IPS-NIHi11 (cell line): ENCODE measurements at regions not wholly inside any gene's neighbourhood (a gene's known extent, or its start where the extent isn't known, plus 50 kb on each side); places are given as distances from the start of the nearest gene placed in this dataset.

Experiments used
- DNase-seq: peaks from one replicate; pipeline ENCODE4 v3.0.0; 2012; ENCODE audit warnings: mixed read lengths, low spot score

DNA sequence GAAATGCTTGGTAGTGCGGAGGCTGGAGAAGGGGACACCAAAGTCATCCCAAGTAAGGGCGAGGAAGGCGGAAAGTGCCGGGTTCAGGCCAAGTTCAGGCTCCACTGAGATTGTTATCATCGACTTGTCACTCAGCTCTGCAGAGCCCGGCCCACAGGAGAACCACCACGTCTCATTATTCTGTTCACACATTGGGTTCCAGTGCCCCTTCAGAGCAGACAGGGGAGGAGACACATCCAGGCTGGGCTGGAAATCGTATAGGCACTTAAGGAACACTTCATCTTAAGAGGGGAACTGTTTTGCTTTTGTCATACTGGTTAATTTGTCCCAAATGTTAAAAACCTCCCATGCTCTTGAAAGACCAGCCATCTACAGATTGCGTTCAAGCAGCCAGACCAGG lies 118.3 kb upstream of the ADAMTS18 start:
- DNase-seq = no peak

DNA sequence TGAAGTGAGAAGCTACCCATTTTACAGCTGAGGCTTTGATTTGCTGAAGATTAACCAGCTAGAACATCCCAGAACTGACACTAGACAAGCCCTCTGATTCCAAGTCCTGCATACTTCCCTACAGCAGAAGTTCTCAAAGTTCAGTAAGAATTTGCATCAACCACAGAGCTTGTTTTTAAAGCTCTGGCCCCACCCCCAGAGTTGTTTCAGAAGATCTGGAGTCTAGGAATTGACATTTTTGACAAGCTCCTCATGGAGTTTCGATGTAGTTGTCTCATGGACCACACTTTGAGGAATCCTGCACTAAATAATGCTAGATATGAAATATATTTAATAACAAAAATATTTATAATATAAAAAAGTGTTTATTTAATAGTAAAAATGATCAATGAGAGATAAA lies 120.3 kb upstream of the ADAMTS18 start:
- DNase-seq = no peak

DNA sequence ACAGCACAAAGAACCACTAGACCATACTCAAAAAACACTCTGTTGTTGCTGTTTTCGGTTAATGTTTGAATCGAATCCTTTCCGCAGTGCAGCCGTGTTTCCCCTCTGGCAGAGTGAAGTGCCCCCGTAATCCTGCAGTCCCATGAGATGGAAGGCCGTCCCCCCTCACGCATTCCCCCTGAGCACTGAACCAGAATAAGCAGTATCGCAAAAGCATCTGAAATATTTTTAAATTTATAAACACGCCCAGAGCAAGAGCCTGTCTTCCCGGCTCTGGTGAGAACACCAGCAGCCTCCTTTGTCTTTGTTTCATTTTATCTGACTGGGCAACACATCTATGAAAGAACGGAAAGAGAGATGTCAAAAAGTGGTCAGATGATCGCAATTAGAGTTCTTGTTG lies 121.0 kb upstream of the ADAMTS18 start:
- DNase-seq = no peak

DNA sequence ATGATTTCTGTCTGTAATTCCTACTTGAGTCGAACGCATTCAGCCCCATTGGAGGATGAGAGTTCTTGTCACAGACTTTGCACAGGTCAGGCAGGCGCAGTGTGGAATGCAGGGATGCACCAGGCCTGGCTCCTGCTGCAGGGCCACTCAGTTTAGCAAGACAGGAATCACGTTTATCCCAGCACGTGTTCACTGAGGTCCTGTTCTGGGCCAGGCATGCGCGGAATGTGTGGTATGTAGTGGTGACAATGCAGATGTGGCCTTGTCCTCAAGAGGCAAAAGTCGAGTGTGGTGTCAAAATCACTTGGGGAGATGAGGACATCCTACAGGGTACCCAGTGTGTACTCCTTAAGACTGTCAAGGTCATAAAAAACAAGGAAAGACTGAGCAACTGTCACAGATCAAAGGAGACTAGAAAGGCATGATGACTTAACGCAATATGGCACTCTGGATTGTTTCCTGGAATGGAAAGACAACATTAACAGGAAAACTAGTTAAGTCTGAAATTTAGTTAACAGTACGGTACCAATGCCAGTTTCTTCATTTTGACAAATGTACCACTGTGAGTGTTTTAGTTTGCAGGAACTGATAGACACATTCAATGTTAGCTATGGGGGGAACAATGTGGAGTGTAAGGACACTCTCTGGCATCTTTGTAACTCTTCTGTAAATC lies 121.5 kb upstream of the ADAMTS18 start:
- no peak for DNase-seq

DNA sequence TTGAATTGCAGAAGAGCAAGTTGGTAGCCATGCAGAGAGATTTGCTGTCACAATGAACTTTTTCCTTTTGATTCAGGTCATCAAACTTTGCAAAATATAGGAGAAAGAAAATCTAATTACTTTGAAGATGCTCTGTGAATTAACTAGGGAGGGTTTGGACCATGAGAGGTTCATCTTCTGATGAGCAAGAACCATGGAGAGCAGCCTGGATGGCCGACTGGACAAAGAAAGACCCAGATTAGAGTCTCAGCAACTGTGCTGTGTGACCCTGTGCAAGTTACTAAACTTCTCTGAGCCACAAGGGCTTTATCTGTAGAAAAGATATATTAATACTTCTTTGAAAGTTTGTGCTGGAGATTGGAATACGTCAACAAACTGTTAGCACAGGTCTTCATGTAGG lies 122.6 kb upstream of the ADAMTS18 start:
- DNase-seq = no peak

DNA sequence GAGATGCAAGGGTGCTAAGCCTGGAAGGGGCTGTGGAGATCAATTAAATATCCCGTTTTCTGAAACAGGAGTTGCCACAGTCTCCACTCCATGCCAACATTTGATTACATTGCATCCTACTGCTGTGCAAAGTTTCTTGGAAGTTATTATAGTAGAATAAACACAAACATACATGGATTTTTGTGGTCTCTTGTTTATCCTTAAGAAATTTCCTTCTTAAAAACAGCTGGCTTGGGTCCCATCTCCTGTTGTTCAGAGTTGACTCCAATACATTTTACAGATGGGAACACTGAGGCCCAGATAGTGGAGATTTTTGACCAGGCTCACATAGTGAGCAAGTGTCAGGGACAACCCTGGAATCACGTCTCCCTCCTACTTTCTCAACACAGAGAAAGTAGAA lies 124.0 kb upstream of the ADAMTS18 start:
- DNase-seq = no peak

DNA sequence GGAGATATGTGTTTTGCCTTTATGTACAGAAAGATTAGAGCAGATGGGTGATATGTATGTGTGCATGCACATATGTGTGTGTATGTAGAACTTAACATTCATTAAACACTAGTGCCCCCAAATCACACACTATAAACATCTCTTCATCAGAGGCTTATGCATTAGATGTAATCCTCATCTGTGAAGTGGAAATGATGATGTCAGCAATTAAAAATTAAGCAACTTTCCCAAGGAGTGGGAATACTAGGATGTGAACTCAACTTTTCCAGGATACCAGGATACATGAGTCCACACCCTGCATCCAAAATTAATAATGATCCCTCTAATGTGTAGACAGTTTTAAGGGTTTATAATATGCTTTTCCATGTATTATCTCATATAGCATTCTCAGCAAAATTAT lies 127.7 kb upstream of the ADAMTS18 start:
- no peak for DNase-seq

DNA sequence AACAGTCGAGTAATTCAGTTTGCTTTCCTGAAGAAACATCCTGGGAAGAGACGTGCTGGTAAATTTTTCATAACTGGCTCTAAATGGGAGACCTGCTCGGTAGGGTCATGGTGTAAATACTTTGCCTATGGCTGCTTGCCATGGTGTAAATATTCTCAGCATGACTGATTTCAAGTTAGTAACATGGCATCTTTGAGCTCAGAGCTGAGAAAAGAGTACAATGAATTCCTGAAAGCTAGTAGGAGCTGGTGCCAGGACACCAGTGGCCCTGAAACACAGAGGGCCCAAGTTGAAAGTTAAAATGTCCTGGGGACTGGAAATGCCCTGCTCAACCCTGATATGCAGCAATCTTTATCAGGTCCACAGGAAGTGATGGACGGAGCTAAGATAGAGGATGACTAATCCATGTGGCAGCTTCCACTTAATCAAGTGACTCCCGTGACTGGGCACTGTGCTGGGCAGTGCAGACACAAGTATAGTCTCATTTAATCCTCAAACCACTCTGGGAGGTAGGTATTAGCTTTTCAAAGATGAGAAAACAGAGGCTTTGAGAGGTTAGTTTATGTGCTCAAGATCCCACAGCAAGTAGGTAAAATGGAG lies 130.1 kb upstream of the ADAMTS18 start:
- DNase-seq = no peak

DNA sequence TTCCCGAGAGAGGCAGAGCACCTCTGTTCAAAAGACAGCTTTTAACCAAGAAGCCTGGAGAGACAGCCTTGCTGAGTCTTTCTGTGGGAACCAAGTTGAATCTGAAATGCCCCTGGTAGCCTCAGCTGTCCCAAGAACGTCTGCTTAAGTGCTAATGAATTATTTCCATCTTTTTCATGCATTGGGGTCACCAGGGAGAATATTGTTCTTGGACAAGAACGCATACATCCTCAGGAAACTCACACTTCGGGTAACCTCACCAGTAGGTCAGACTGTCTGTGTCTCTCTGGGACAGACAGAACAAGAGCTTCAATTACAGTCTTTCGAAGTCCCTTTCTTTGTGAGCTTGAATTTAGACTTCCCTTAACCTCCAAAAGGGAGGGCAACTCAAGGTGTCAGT lies 134.6 kb upstream of the ADAMTS18 start:
- no peak for DNase-seq

DNA sequence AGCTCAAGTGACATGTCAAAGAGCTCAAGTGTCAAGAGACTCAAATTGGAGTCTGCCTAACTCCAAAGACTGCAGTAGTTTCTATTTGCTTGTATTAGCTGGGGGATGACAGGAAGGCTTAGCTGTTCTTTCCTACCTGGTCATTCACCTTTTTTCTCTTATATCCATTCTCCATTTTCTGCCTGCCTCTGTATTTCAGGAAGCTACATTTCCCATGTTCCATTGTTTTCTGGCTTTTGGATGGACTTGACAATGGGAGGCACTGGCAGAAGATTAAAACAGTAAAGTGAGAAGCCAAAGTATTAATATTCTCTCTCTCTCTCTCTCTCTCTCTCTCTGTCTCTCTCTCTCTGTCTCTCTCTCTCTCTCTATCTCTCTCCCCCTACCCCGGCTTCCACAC lies 135.7 kb upstream of the ADAMTS18 start:
- DNase-seq = no peak

DNA sequence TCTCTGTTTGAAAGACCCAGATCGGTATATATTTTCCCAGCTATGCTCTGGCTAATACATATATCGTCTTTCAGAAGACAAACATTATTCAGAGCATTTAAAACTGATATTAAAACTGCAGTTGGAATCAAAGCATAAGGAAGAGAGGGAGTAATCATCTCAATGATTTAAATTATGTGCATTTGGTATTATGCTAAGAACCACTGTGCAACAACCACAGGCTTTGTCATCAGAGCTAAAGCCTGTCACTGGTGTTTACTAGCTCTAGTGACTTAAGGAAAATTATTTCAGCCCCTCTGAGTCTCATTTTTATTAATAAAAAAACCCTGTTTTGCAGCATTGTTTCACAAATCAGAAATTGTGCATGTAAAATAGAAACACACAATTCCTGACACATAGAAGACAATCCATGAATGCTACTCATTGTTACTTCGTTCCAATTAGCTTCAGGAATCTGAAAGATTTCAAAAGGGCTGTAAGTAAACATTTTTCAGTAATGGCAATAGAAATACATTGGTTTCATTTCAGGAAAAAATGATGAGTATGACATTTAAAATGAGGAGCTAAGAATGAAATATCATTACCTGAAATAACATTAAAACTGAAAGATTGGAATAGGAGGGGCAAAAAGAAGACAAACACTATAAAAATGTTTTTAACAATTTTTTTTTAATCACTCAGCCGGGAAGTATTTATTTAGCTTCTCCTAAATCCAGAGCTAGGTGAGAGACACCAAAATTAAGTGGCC lies 136.5 kb upstream of the ADAMTS18 start:
- DNase-seq = no peak

DNA sequence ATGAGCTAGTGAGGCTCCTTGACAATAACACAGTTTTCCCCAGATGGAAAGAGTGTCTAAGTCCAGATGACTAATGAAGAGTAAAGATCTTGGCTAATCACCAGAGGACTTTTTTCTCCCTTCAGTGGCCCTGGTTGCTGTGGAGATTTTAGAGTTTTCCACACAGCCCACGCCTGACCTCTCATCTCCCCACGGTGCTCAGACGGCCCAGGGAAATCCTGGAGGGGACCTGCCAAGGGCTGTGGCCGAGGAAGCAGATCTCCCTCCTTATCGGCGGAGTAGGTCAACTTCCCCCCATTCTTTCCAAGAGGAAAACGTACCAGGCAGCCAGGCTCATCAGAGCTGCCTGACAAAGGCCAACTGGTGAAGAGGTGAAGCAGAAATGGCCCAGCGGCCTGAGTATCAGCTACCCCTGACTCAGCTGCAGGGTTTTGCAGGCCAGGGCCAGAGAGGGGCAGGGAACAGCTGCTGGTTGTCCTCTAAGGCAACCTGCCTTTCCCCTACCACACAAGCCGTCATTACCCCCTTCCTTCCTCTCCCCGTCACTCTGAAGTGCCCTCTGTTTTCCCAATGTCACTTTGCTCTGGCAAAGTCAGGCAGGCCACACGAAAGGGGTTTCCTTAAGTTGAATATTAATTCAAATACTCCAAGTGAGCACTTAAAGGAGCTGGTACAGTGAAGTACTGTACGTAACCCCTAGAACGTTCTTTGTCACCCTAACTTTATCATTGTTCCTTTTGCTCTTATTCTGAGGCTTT lies 140.2 kb upstream of the ADAMTS18 start:
- DNase-seq = no peak

DNA sequence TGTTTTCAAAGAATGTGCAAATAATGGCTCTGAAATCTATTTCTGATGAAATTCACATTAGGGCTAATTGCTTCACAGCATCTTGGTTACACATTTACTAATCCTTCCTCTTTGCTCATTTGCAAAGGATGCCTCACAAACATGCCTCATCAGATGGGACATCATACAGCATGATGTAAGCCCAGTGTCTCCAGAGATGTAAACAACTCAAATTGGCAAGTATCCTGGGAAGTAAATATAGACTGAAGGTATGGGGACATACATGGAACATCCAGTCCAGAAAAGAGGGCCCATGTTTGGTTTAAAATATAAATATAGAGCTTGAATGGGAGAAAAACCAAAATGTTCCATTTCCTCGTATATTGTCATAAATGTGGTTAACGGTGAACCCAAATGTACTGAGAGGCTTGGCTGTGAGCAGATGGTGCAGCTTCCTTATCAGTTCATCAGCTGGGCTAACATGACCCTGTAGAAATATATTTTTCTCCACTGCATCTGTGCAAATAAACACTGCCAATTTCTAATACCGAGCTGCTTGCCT lies 142.9 kb upstream of the NUDT7 start:
- no peak for DNase-seq

DNA sequence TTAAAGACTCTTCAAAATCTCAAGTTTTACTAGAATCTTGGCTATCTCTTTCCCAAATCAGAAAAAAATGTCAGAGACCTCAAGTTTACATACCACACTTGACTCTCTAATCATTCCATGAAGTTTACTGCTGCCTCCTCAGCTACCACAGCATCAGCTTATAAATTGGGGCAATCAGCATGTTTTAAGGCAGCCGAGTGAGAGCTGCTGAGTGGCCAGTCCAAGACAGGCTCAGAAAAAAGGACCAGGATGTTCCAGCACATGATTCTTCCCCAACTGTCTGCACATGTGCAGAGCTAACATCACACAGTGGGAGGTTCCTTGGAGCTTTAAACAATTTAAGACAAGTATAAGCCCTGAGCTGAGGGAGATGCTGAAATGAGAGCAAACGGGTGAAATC lies 140.6 kb upstream of the NUDT7 start:
- DNase-seq = no peak

DNA sequence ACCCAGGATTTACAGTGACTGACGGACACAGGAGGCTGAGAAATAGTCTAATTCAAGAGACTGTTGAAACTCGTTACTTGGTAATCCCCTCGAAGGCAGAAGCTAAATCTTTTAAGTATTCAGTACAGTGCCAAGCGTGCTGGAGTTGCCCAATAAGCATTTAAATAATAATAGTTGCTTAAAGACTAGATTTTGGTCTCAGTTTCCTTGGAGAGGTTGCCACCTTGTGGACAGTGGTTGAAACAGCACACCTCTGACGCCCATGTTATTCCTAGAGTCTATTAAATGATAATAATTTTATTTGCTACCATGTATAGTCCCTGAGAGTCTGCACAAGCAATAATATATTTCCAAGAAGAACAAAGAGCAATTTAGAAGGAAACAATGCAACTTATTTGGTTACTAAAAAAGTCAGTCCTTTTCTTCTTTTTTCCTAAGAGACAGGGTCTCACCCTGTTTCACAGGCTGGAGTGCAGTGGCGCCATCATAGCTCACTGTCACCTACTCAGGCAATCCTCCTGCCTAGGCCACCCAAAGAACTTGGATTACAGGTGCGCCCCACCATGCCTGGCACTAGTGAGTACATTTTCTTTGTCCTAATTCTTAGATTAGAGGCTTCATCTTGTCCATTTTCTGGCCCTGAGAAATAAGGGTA lies 138.0 kb upstream of the NUDT7 start:
- DNase-seq = peak; percentile 66

DNA sequence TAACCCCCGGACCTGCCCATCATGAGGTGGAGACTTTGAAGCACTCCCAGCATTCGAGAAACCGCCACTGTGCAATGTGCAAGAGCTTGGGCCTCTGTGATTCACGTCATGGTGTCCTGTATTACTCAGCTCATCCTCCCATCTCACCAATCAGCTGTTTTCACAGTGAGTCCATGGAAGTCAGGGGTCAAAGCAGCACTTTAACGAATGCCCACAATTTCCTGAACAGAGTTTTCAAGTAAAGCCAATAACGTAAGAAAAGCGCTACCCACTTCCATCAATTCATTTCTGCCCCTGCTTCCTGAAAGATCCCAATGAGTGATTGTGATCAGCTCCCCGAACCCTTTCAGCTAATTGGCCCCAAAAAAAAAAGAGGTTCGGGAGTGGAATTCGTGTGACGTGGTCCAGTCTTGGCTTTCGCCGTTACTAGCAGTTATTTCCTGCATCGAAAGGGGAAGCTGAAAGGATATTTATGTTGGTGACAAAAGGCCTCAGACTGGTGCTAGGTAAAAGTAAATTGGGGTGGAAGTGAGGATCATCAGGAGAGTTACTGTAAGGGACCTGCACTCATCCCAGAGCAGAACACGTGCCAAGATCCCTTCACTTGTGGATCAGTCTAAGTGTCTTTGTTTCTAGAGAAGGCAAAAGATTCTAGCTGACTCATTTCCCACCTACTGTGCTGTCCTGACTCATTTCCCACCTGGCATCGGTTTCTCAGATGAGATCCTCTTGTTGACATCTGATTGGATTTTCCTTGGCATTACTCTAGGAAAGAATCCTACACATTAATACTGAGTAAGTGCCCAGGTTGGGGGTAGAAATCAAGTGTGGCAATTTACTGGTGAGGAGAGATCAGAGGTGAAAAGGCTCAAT lies 136.7 kb upstream of the NUDT7 start:
- peak; percentile 12 for DNase-seq

DNA sequence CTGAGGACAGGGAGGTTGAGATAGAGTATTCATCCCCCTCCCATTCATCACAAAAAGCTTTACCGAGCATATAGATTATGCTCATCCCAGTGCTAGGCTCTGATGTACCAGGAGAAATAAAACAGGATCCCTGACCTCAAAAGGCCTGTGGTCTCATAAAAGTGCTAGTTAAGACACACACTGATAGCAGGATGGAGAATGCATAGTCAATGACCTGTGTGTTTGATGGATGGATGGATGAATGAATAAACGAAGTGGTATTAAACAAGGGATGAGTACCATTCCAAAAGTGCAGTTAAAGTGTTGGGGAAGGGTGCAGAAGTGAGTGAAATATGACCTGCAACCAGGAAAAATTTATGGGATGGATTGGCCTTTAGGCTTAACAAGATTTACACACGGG lies 133.9 kb upstream of the NUDT7 start:
- no peak for DNase-seq

DNA sequence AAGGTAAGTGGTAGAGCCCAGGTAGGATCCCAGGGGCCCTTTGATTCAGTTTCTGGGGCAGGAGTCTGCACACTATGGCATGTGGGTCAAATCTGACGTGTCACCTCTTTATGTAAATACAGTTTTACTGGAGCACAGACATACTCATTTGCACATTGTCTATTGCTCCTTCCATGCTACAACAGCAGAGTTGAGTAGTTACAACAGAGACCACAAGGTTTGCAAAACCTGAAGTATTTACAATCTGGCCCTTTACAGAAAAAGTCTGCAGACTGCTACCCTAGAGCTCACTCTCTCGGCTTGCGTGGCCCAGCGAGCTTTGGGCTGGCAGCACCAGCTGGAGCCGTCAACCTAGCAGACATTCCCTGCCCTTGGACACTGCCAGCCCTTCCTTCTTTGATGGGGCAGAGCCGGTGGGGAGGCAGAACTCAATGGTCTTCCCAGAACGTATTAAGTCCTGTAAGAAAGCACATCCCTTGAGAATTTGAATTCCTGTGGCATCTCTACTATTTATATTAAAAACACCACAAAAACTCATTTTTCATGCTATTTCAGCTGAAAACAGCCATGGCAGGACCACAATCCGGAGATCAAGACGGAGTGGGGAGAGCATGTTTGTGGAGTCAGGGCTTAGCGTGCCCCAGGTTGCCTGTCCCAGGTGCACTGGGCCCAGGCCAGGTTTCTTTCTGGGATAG lies 133.1 kb upstream of the NUDT7 start:
- DNase-seq = no peak

DNA sequence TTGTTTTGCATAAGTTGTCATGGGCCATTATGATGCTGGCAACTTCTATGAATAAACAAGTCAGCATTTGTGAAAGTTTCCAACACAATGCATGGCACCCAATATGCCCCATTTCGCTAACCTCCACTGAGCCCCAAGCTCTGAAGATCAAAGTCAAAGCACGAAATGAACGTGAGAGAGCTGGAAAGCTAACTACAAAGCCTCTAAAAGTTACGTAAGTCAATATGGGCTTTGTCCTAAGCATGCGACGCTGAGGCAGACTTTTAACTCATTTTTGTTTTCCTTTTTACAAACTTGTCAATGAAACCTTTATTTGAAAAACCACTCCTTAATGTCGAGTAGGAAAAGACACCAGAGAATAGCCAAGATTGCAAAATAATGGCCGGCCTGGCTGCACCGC lies 131.6 kb upstream of the NUDT7 start:
- no peak for DNase-seq

DNA sequence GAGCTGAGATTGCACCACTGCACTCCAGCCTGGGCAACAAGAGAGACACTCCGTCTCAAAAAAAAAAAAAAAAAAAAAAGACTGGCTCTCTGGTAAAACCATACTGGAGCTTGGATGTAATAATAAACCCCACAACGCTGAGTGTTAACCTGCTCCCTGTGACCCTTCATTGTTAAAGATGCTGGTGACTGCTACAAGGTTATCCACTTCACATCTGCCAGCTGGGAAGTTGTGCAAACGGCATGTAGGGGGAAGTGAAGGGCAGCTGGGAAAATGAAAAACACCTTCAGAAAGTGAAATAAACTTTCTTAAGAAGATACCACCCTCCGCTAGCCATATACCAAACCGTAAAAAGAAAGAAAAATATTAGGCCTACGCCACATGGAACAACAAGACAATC lies 131.0 kb upstream of the NUDT7 start:
- no peak for DNase-seq
